Omental fat pad (tissue), 3 donors: ENCODE measurements at regions not wholly inside any gene's neighbourhood (a gene's known extent, or its start where the extent isn't known, plus 50 kb on each side); places are given as distances from the start of the nearest gene placed in this dataset.
A peak's percentile ranks its signal among the peaks of the same experiment; 100 is the strongest.
"Not testable (repeated sequence)": the region's sequence is repeated elsewhere in the genome, so short reads cannot be mapped to it uniquely, and the experiment has no call there.

ENCODE experiments used
- ATAC-seq: fragments of 150-250 bp; one replicate; pipeline ENCODE4 v1.9.1; 2016; ENCODE audit warnings: mild to moderate bottlenecking, moderate library complexity; ENCODE audit not compliant: low FRiP score
- DNase-seq: peaks from one replicate; pipeline ENCODE4 v3.0.0-alpha.2; 2019; ENCODE audit warnings: low spot score
- CTCF ChIP-seq, 3 donors: fragments of 450-650 bp; IDR thresholded peaks; one replicate each; pipeline ENCODE4 v1.5.1; 2016 to 2017; ENCODE audit warnings: antibody characterized with exemption in 3 of 3, mild to moderate bottlenecking in 3 of 3, moderate library complexity in 2 of 3

DNA sequence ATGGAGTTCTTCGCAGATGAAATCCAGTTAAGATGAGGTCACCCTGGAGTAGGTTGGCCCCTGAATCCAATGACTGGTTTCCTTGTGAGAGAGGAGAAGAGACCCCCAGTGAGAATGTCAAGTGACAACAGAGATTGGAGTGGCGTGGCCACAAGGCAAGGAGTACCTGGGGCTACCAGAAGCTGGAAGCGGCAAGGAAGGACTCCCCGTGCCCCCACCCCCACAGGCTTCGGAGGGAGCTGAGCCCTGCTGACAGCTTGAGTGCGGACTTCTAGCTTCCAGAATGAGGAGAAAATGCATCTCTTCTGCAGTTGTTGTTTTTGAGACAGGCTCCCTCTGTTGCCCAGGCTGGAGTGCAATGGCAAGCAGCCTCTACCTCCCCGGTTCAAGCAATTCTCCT, 78.0 kb upstream of the HPCAL1 start:
- TF ChIP-seq CTCF (IDR thresholded peaks at IDR 0.05): no peak
- ATAC-seq (no peak), DNase-seq (no peak)

- ATAC-seq: no peak
- TF ChIP-seq CTCF (IDR thresholded peaks at IDR 0.05): no peak
- DNase-seq: no peak
Observed at GRCh38 chr2:10225291-10226037, 77.2 kb upstream of the HPCAL1 start.

GRCh38 chr2:10226038-10226724, 76.5 kb upstream of the HPCAL1 start:
- ATAC-seq (no peak), DNase-seq (peak; percentile 3)
- TF ChIP-seq CTCF (IDR thresholded peaks at IDR 0.05): no peak

GRCh38 chr2:10228611-10229365, 73.9 kb upstream of the HPCAL1 start:
- DNase-seq (no peak), ATAC-seq (no peak)
- no peak for TF ChIP-seq CTCF (IDR thresholded peaks at IDR 0.05)

- ATAC-seq (no peak), DNase-seq (no peak)
- TF ChIP-seq CTCF (IDR thresholded peaks at IDR 0.05): no peak
Observed at GRCh38 chr2:10229462-10230099, 73.1 kb upstream of the HPCAL1 start.

GRCh38 chr2:10230499-10230898, 72.2 kb upstream of the HPCAL1 start:
- TF ChIP-seq CTCF (IDR thresholded peaks at IDR 0.05): no peak
- ATAC-seq (no peak), DNase-seq (no peak)

- ATAC-seq, DNase-seq: not testable (repeated sequence)
Observed at GRCh38 chr2:10230921-10231320, 71.8 kb upstream of the HPCAL1 start.
